HCT116 (cell line): ENCODE measurements at regions not wholly inside any gene's neighbourhood (a gene's known extent, or its start where the extent isn't known, plus 50 kb on each side); places are given as distances from the start of the nearest gene placed in this dataset.

ENCODE experiments used
- CEBPB ChIP-seq: IDR thresholded peaks from 2 replicates; pipeline ENCODE4 v1.6.1; 2012; ENCODE audit warnings: low read depth
- CTCF ChIP-seq, 3 experiments: fragments of 200-600 bp in 1 of 3; sonication (generic) in 1 of 3; IDR thresholded peaks in 2 of 3; conservative IDR thresholded peaks in 1 of 3; 2 replicates each; pipeline ENCODE4 v1.5.1; 2012 to 2017; ENCODE audit warnings: low read depth in 2 of 3, low read length in 2 of 3, antibody characterized with exemption in 1 of 3, borderline replicate concordance in 1 of 3, control low read depth in 1 of 3, mild to moderate bottlenecking in 1 of 3, mixed read lengths in 1 of 3, mixed run types in 1 of 3, moderate library complexity in 1 of 3; ENCODE audit not compliant: insufficient read depth in 1 of 3
- EGR1 ChIP-seq: IDR thresholded peaks from 2 replicates; pipeline ENCODE4 v1.6.1; 2012; ENCODE audit warnings: low read depth
- EZH2 ChIP-seq: fragments of 200-600 bp; sonication (generic); IDR thresholded peaks from 2 replicates; pipeline ENCODE4 v1.6.1; 2017; ENCODE audit warnings: antibody characterized with exemption, mixed run types
- EZH2phosphoT487 ChIP-seq: fragments of 200-600 bp; IDR thresholded peaks from 2 replicates; pipeline ENCODE4 v1.6.1; 2018; ENCODE audit warnings: antibody characterized with exemption, borderline replicate concordance
- MAX ChIP-seq: IDR thresholded peaks from 2 replicates; pipeline ENCODE4 v1.6.1; 2012
- POLR2A ChIP-seq: IDR thresholded peaks from 2 replicates; pipeline ENCODE4 v1.7.0; 2011; ENCODE audit warnings: borderline replicate concordance; ENCODE audit not compliant: insufficient read depth, insufficient read length; ENCODE audit errors: extremely low read depth
- SIN3A ChIP-seq: IDR thresholded peaks from 2 replicates; pipeline ENCODE4 v1.6.1; 2012; ENCODE audit warnings: low read depth
- SRF ChIP-seq: IDR thresholded peaks from 2 replicates; pipeline ENCODE4 v1.6.1; 2012; ENCODE audit warnings: low read depth
- ZFX ChIP-seq: fragments of 450-650 bp; IDR thresholded peaks from 2 replicates; pipeline ENCODE4 v1.6.1; 2017
- ZNF274 ChIP-seq: fragments of 200-500 bp; sonication (Bioruptor generic); IDR thresholded peaks from 2 replicates; pipeline ENCODE4 v1.6.1; 2014; ENCODE audit warnings: mild to moderate bottlenecking, low read depth, low read length, inconsistent platforms

GRCh38 chr2:56542213-56542612 lies 358.4 kb downstream of the CCDC85A start:
- TF ChIP-seq POLR2A (no peak), ZNF274 (no peak), SIN3A (no peak), CTCF (IDR thresholded peaks at IDR 0.05 in 2 of 3, conservative IDR thresholded peaks at IDR 0.05 in 1 of 3; ENCODE audit: borderline replicate concordance in 1 of 3, insufficient read depth in 1 of 3, low read depth in 2 of 3, low read length in 2 of 3) (no peak), EZH2 (no peak), EGR1 (no peak), SRF (no peak), MAX (no peak), EZH2phosphoT487 (no peak), ZFX (no peak), CEBPB (no peak)
